Chondrocyte (in vitro differentiated cells): ENCODE measurements at regions not wholly inside any gene's neighbourhood (a gene's known extent, or its start where the extent isn't known, plus 50 kb on each side); places are given as distances from the start of the nearest gene placed in this dataset.
A peak's percentile ranks its signal among the peaks of the same experiment; 100 is the strongest.

ENCODE experiments used
- DNase-seq: peaks from one replicate; pipeline ENCODE4 v3.0.0; 2021; ENCODE audit warnings: mixed read lengths, low spot score
- H3K27ac Mint-ChIP-seq: one replicate; pipeline ENCODE4 v1.8.0; 2021; ENCODE audit warnings: mild to moderate bottlenecking, moderate library complexity, mixed read lengths; ENCODE audit not compliant: unreplicated experiment
- H3K27me3 Mint-ChIP-seq: 2 replicates; pipeline ENCODE4 v1.8.0; 2021; ENCODE audit warnings: low read depth, mixed read lengths
- H3K36me3 Mint-ChIP-seq: 2 replicates; pipeline ENCODE4 v1.8.0; 2021; ENCODE audit warnings: low read depth, mixed read lengths
- H3K4me1 Mint-ChIP-seq: 2 replicates; pipeline ENCODE4 v1.8.0; 2021; ENCODE audit warnings: low read depth, mild to moderate bottlenecking, mixed read lengths
- H3K4me3 Mint-ChIP-seq: one replicate; pipeline ENCODE4 v1.8.0; 2021; ENCODE audit warnings: mild to moderate bottlenecking, moderate library complexity, mixed read lengths; ENCODE audit not compliant: unreplicated experiment
- H3K9me3 Mint-ChIP-seq: 2 replicates; pipeline ENCODE4 v1.8.0; 2021; ENCODE audit warnings: low read depth, mixed read lengths
- CTCF ChIP-seq: fragments of 200-600 bp; sonication (generic); IDR thresholded peaks from 2 replicates; pipeline ENCODE4 v1.5.0; 2021; ENCODE audit warnings: antibody characterized with exemption, mild to moderate bottlenecking, moderate library complexity

DNA sequence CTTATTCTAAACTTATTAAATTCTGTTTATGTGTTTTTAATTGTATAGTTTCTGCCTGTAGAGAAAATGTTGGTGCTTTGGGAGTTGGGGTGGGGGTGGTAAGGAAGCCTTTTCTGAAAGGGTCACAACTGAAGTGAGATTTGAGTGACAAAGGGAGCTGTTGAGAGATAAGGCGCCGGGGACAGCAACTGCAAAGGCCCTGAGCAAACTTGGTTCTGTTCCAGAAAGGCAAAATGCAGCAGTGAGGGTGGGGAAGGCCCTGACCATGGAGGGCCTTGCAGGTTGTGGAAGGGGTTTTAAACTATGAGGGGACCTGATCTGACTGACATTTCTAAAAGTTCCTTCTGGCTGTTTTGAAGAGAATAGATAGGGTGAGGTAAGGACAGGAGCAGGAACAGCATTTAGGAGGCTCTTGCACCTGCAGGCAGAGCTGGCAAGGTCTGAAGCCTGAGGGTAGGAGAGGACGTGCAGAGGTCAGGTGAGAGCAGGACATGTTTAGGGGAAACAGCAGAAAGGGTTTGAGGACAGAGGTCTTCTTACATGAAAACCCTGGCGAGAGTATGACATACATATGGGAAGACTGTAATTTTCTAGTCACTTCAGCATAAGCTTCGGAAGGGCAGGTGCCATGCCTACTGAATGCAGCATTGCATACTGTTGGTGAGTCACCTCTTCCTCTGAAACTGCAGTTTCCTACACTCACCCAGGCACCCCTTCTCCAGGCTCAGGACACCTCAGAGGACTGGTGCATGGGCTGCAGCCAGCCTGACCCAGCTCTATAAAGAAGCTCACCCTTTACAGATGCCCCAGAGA is 190.7 kb downstream of the SNX19 start:
- DNase-seq, result no peak
- Mint-ChIP-seq H3K4me3 (no peak overlapping the region), H3K27ac (peak overlapping the region; percentile 80), H3K4me1 (peaks cover 61% of the 10 kb centered on the region), H3K27me3 (no peaks in the 10 kb centered on the region), H3K36me3 (peaks cover 7% of the 10 kb centered on the region), H3K9me3 (peaks cover 16% of the 10 kb centered on the region)
- TF ChIP-seq CTCF, result no peak

- no peak for TF ChIP-seq CTCF
- Mint-ChIP-seq H3K4me3 (no peak overlapping the region), H3K27ac (peak overlapping the region; percentile 80), H3K27me3 (no peaks in the 10 kb centered on the region), H3K9me3 (peaks cover 25% of the 10 kb centered on the region), H3K36me3 (peaks cover 8% of the 10 kb centered on the region), H3K4me1 (peaks cover 63% of the 10 kb centered on the region)
- no peak for DNase-seq
Measured at GRCh38 chr11:130726234-130727037, 189.8 kb downstream of the SNX19 start.

DNA sequence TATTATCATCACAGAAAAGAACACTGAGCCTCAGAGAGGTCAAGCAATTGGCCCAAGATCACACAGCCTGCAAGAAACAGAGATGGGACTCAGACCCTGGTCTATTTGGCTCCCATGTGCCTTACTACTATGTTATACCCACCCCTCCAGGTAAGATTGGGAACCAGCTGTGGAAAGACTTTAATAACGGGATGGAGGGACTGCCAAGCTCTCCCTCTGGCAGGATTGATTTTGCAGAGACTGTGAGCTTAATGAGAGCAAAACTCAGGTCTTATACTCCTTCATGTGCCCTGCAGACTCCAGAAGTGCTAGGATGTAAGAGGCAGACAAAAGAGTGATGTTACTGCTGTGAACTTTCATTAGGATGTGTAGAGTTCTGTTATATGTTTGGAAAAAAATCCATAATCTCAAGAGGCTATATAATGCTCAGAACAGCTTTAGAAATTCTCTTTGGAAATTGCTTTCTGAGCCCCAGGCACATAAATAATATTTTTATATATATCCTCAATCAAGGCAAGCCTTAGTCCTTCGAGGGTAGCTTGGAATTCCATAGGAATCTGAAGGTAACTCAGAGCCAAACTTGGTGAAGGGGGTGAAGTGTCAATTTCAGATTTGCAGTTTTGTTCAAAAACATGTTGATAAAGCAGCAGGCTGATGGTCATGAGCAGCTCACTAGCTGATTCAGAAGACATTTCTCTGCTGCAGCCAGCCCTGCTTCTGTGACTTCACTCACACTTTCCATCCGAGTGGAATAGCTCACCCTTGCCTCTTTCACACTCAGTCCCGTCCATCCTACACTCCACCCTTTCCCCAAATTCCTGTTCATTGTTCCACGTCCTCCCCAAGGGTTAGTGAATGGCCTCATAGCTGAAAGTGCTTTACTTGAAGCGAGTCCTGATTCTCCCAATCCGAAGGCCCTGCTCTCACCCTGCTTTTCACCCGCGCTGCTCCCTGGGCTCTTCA is 188.8 kb downstream of the SNX19 start:
- peaks cover 8% of the 10 kb centered on the region for H3K36me3 Mint-ChIP-seq
- peaks cover 29% of the 10 kb centered on the region for H3K9me3 Mint-ChIP-seq
- DNase-seq, result no peak
- H3K4me1 Mint-ChIP-seq, result peaks cover 65% of the 10 kb centered on the region
- no peak for TF ChIP-seq CTCF
- peak overlapping the region; percentile 28 for H3K27ac Mint-ChIP-seq
- no peaks in the 10 kb centered on the region for H3K27me3 Mint-ChIP-seq
- H3K4me3 Mint-ChIP-seq, result no peak overlapping the region

DNA sequence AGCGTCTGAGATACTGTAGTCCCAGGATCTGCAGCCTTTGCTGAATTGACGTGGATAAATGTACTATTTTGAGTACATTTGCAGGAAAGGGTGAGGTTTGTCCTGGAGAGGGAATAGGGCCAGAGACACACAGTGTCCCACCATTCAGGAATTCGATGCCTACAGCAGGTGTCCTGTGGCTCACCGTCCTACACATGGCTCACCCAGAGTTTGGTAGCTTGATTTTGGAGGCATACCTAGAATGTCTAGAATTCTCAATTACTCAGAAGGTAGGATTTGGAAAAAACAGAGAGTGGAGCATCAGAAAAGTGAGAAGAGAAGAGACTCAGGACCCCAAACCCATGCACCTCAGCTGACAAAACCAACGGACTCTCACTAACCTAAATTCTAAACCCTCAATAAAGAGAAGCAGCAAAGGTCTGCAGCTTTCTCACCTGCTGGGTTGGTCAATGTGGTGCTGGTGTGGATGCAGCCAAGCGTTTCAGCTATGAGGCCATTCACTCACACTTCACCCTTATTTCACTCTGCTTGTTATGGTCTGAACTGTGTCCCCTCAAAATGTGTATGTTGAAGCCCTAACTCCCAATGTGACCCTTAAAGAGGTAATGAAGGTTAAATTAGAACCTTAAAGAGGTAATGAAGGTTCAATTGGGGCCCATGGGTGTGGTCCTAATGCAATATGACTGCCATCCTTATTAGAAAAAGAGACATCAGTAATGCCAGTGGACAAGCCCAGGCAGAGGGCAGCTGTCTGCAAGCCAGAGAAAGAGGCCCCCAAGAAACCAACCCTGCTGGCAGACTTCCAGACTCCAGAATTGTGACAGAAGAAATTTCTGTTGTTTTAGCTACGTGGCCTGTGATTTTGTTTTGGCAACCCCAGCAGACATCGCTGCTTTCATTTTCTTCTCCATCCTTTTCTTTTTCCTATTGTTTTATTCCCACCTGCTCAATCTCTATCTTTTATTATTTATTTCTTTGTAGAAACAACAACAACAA is 187.8 kb downstream of the SNX19 start:
- Mint-ChIP-seq H3K4me3 (no peak overlapping the region), H3K9me3 (peaks cover 34% of the 10 kb centered on the region), H3K27ac (peak overlapping the region; percentile 28), H3K27me3 (no peaks in the 10 kb centered on the region), H3K4me1 (peaks cover 68% of the 10 kb centered on the region), H3K36me3 (peaks cover 9% of the 10 kb centered on the region)
- DNase-seq, result no peak
- TF ChIP-seq CTCF, result no peak
